ENCODE measurements at regions not wholly inside any gene's neighbourhood (a gene's known extent, or its start where the extent isn't known, plus 50 kb on each side); places are given as distances from the start of the nearest gene placed in this dataset.

DNA sequence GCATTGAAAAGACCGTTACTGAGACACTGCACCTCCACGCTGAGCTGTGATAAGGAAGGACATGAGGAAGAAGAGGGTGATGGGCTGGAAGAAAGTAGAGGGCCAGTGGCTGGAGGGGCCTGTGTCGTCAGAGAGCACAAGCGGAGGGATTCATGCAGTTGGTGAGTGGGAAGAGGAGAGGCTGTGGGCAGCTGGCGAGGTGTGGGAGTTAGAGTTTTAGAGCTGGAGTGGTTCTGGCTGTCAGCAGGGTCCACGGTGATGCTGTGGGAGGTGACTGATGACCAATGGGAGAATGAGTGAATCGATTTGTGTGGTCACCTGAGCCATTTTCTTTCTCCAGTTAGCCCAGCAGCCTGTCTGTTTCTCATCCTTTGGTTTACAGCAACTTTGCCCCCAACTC, 66.2 kb upstream of the SLC2A1 start:
- H3K9me2 ChIP-seq (replicated peaks; ENCODE audit: insufficient read depth, low read length), result no peaks in the 10 kb centered on the region
- H3K27me3 ChIP-seq (replicated peaks; ENCODE audit: insufficient read depth, low read length), result no peaks in the 10 kb centered on the region
- no peak overlapping the region for H2AFZ ChIP-seq (ENCODE audit: low read length)
- H3K9me3 ChIP-seq (replicated peaks; ENCODE audit: insufficient read depth, low read length), result no peaks in the 10 kb centered on the region
- no peak overlapping the region for H3K9ac ChIP-seq (ENCODE audit: low read length)
- H3K79me2 ChIP-seq (ENCODE audit: low read length), result no peaks in the 10 kb centered on the region
- H3F3A ChIP-seq (ENCODE audit: insufficient read depth, low read length), result no peaks in the 10 kb centered on the region
- no peaks in the 10 kb centered on the region for H3K36me3 ChIP-seq (replicated peaks; ENCODE audit: insufficient read depth, low read length)
- DNase-seq, result no peak
- H4K20me1 ChIP-seq (ENCODE audit: insufficient read depth, low read length), result no peaks in the 10 kb centered on the region
- no peaks in the 10 kb centered on the region for H3K4me1 ChIP-seq (ENCODE audit: low read length)
- no peak for TF ChIP-seq EZH2phosphoT487 (IDR thresholded peaks at IDR 0.05; ENCODE audit: low read length)
- TF ChIP-seq EZH2 (optimal IDR thresholded peaks at IDR 0.05; ENCODE audit: low read depth, low read length), result no peak
- TF ChIP-seq, protein P1, sequence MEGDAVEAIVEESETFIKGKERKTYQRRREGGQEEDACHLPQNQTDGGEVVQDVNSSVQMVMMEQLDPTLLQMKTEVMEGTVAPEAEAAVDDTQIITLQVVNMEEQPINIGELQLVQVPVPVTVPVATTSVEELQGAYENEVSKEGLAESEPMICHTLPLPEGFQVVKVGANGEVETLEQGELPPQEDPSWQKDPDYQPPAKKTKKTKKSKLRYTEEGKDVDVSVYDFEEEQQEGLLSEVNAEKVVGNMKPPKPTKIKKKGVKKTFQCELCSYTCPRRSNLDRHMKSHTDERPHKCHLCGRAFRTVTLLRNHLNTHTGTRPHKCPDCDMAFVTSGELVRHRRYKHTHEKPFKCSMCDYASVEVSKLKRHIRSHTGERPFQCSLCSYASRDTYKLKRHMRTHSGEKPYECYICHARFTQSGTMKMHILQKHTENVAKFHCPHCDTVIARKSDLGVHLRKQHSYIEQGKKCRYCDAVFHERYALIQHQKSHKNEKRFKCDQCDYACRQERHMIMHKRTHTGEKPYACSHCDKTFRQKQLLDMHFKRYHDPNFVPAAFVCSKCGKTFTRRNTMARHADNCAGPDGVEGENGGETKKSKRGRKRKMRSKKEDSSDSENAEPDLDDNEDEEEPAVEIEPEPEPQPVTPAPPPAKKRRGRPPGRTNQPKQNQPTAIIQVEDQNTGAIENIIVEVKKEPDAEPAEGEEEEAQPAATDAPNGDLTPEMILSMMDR (IDR thresholded peaks at IDR 0.05; ENCODE audit: low read length), result no peak
- H3K4me2 ChIP-seq (ENCODE audit: low read depth, low read length), result no peak overlapping the region
- H3K27ac ChIP-seq (ENCODE audit: low read length), result no peak overlapping the region
- H3K4me3 ChIP-seq (ENCODE audit: low read length), result no peak overlapping the region

DNA sequence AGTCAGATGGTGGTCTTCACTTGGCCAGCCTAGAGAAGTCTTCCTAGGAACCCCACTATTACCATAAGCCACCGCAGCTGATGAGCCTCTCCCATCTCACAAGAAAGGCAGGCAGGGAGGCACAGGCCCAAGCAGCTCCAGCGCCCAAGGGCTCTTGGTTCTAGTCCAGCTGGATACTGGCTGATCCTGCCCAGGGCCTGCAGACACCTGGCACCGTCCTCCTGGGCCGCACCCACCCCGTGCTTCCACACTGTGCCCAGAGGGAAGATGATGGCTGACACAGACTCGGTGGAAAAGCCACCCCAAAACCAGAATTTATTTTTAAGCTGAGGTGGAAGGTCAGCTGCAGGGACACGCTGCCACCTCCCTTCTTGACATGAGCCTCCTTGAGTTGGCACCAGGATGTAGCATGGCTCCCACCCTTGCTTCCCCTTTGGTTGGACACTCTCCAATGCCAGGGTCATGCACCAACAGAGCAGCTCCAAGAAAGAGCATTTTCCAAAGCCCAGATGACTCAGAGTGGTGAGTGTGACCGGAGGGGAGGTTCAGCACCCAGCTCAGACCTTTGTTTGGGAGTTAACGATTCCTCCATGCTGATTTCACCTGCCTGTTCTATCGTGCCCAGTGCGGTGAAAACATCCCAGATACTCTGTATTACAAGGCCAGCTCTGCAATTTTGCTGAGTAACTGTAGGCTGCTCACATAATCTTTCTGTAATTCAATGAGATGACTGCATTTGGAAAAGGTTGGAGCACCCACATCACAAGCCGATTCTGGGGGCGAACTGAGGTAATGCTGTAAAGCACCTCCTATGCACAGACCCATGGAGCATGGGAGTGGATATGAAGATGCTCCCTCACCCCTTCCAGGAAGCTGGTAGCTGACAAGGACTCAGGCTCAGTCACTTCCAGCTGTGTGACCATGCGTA, 63.1 kb upstream of the SLC2A1 start:
- no peak overlapping the region for H3K27ac ChIP-seq (ENCODE audit: low read length)
- H3K9ac ChIP-seq (ENCODE audit: low read length), result no peak overlapping the region
- H2AFZ ChIP-seq (ENCODE audit: low read length), result no peak overlapping the region
- H3K4me1 ChIP-seq (ENCODE audit: low read length), result no peaks in the 10 kb centered on the region
- no peak for TF ChIP-seq EZH2phosphoT487 (IDR thresholded peaks at IDR 0.05; ENCODE audit: low read length)
- TF ChIP-seq, protein P1 (IDR thresholded peaks at IDR 0.05; ENCODE audit: low read length), result no peak
- no peak for TF ChIP-seq EZH2 (optimal IDR thresholded peaks at IDR 0.05; ENCODE audit: low read depth, low read length)
- no peaks in the 10 kb centered on the region for H3K9me2 ChIP-seq (replicated peaks; ENCODE audit: insufficient read depth, low read length)
- H3K4me3 ChIP-seq (ENCODE audit: low read length), result no peak overlapping the region
- no peaks in the 10 kb centered on the region for H4K20me1 ChIP-seq (ENCODE audit: insufficient read depth, low read length)
- H3K9me3 ChIP-seq (replicated peaks; ENCODE audit: insufficient read depth, low read length), result no peaks in the 10 kb centered on the region
- no peaks in the 10 kb centered on the region for H3K79me2 ChIP-seq (ENCODE audit: low read length)
- no peaks in the 10 kb centered on the region for H3F3A ChIP-seq (ENCODE audit: insufficient read depth, low read length)
- DNase-seq, result no peak
- H3K4me2 ChIP-seq (ENCODE audit: low read depth, low read length), result no peak overlapping the region
- no peaks in the 10 kb centered on the region for H3K27me3 ChIP-seq (replicated peaks; ENCODE audit: insufficient read depth, low read length)
- H3K36me3 ChIP-seq (replicated peaks; ENCODE audit: insufficient read depth, low read length), result no peaks in the 10 kb centered on the region

DNA sequence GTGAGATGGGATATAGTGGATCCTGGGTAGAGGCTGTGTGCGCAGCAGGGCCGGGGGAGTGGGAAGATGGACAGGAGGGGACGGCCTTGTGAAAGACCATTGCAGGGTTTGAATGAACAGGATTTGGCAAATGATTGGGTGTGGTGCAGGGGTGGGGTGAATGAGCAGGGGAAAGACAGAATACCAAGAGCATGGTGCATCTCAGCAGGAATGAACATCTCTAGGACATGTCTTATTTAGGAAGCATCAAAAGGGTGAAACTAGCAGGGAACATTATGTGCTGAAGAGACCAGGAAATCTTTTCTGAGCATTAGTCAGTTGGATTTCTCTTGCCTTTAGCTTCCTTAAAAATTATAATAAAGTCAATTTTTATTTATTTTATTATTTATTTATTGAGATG, 60.6 kb upstream of the SLC2A1 start:
- no peak overlapping the region for H3K4me3 ChIP-seq (ENCODE audit: low read length)
- no peaks in the 10 kb centered on the region for H3F3A ChIP-seq (ENCODE audit: insufficient read depth, low read length)
- no peaks in the 10 kb centered on the region for H4K20me1 ChIP-seq (ENCODE audit: insufficient read depth, low read length)
- no peak overlapping the region for H2AFZ ChIP-seq (ENCODE audit: low read length)
- no peak overlapping the region for H3K9ac ChIP-seq (ENCODE audit: low read length)
- H3K36me3 ChIP-seq (replicated peaks; ENCODE audit: insufficient read depth, low read length), result no peaks in the 10 kb centered on the region
- no peaks in the 10 kb centered on the region for H3K9me3 ChIP-seq (replicated peaks; ENCODE audit: insufficient read depth, low read length)
- DNase-seq, result no peak
- H3K4me1 ChIP-seq (ENCODE audit: low read length), result no peaks in the 10 kb centered on the region
- no peak overlapping the region for H3K4me2 ChIP-seq (ENCODE audit: low read depth, low read length)
- no peak overlapping the region for H3K27ac ChIP-seq (ENCODE audit: low read length)
- no peaks in the 10 kb centered on the region for H3K27me3 ChIP-seq (replicated peaks; ENCODE audit: insufficient read depth, low read length)
- TF ChIP-seq EZH2 (optimal IDR thresholded peaks at IDR 0.05; ENCODE audit: low read depth, low read length) (no peak), EZH2phosphoT487 (IDR thresholded peaks at IDR 0.05; ENCODE audit: low read length) (no peak)
- TF ChIP-seq, protein P1 (IDR thresholded peaks at IDR 0.05; ENCODE audit: low read length), result no peak
- no peaks in the 10 kb centered on the region for H3K9me2 ChIP-seq (replicated peaks; ENCODE audit: insufficient read depth, low read length)
- H3K79me2 ChIP-seq (ENCODE audit: low read length), result no peaks in the 10 kb centered on the region
